BLaER1 treated with 17β-estradiol and CSF1 and Interleukin-3, amounts not matched to agents 10 nM and 100 nM (cell line): ENCODE measurements at regions not wholly inside any gene's neighbourhood (a gene's known extent, or its start where the extent isn't known, plus 50 kb on each side); places are given as distances from the start of the nearest gene placed in this dataset.
"Not testable (repeated sequence)": the region's sequence is repeated elsewhere in the genome, so short reads cannot be mapped to it uniquely, and the experiment has no call there.

ENCODE experiments used
- H3K27ac ChIP-seq, 11 experiments: shearing (Covaris generic); formaldehyde crosslinking; 2 replicates each; pipeline ENCODE4 v1.8.1; 2022
- H3K27me3 ChIP-seq, 11 experiments: shearing (Covaris generic); formaldehyde crosslinking; 2 replicates each; pipeline ENCODE4 v1.8.1; 2022
- H3K36me3 ChIP-seq, 11 experiments: shearing (Covaris generic); formaldehyde crosslinking; 2 replicates each; pipeline ENCODE4 v1.8.1; 2022
- H3K4me1 ChIP-seq, 10 experiments: shearing (Covaris generic); formaldehyde crosslinking; 2 replicates each; pipeline ENCODE4 v1.8.1; 2022
- H3K4me2 ChIP-seq, 11 experiments: shearing (Covaris generic); formaldehyde crosslinking; 2 replicates each; pipeline ENCODE4 v1.8.1; 2022
- H3K4me3 ChIP-seq, 10 experiments: shearing (Covaris generic); formaldehyde crosslinking; 2 replicates each; pipeline ENCODE4 v1.8.1; 2022
- H3K9ac ChIP-seq, 11 experiments: shearing (Covaris generic); formaldehyde crosslinking; 2 replicates each; pipeline ENCODE4 v1.8.1; 2022
- H3K9me3 ChIP-seq, 11 experiments: shearing (Covaris generic); formaldehyde crosslinking; replicated peaks in 1 of 11; 2 replicates each; pipeline ENCODE4 v1.8.1; 2022
- H4K20me1 ChIP-seq, 11 experiments: shearing (Covaris generic); formaldehyde crosslinking; 2 replicates each; pipeline ENCODE4 v1.8.1; 2022
- Cebpa-rat ChIP-seq, 11 experiments: shearing (Covaris generic); IDR thresholded peaks; 2 replicates each; pipeline ENCODE4 v1.8.1; 2022

DNA sequence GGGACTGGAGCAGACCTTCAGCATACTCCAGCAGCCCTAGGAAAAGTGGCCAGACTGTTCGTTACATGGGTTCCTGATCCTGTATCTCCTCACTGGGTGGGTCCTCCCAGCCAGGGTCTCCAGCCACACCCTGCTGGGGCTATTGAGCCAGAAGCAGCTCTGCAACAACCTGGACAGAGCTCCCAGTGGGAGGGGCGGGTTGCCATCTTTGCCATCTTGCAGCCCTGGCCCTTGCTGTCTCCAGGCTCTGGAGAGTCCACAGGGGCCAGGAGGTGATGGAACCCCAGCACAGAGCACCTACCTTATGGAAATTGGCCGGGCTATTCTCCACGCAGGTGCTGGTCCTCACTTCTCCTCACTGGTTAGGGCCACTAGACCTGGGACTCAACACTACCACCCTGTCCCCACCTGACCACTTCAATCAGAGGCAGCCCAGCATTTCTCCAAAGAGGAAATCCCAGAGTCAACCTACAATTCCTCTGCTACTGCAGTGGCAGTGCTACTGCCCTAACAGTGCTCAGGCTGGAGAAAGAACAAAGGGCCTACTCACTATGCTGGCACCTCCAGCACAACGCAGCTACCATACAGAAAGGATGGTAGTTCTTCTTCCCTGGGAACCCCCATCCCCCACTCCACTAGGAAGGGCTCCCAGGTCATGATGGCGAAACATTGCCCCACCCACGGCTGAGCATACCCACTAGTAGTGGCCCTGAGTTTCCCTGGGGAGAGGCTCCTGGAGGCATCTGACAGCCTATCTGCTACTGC, 290.2 kb upstream of the NCAM1 start:
- no peaks in the 10 kb centered on the region for H3K36me3 ChIP-seq
- peaks cover 0 to 23% (median 10%) of the 10 kb centered on the region in 11 experiments; a peak in 12 of 22 replicates for H3K9me3 ChIP-seq
- TF ChIP-seq Cebpa-rat (IDR thresholded peaks at IDR 0.05) = no peak
- no peak overlapping the region for H3K4me3 ChIP-seq
- H3K27ac ChIP-seq = no peak overlapping the region
- no peak overlapping the region for H3K9ac ChIP-seq
- H4K20me1 ChIP-seq = no peaks in the 10 kb centered on the region
- 0 out of 22 replicates have a peak overlapping the region, but pooled peaks of 1 of the 11 experiments have one; percentile 11 for H3K4me2 ChIP-seq
- no peaks in the 10 kb centered on the region for H3K27me3 ChIP-seq
- no peaks in the 10 kb centered on the region for H3K4me1 ChIP-seq

DNA sequence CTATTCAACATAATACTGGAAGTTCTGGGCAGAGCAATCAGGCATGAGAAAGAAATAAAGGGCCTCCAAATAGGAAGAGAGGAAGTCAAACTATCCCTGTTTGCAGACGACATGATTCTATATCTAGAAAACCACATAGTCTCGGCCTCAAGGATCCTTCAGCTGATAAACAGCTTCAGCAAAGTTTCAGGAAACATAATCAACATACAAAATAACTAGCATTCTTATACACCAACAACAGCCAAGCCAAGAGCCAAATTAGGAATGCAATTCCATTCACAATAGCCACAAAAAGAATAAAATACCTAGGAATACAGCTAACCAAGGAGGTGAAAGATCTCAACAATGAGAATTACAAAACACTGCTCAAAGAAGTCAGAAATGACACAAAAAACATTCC, 287.8 kb upstream of the NCAM1 start:
- H3K27ac ChIP-seq, H3K9ac ChIP-seq, H3K4me1 ChIP-seq, H3K4me2 ChIP-seq, H3K4me3 ChIP-seq, H4K20me1 ChIP-seq, H3K27me3 ChIP-seq, H3K36me3 ChIP-seq: not testable (repeated sequence)
- H3K9me3 ChIP-seq = peaks cover 0 to 15% (median 8%) of the 10 kb centered on the region in 11 experiments; a peak in 11 of 22 replicates

- H3K4me1 ChIP-seq = peaks cover 0 to 8% (median 0%) of the 10 kb centered on the region in 10 experiments; a peak in 4 of 20 replicates
- H3K4me3 ChIP-seq = no peak overlapping the region
- no peak overlapping the region for H3K27ac ChIP-seq
- H3K27me3 ChIP-seq = no peaks in the 10 kb centered on the region
- no peaks in the 10 kb centered on the region for H3K9me3 ChIP-seq
- H3K9ac ChIP-seq = no peak overlapping the region
- H3K36me3 ChIP-seq = no peaks in the 10 kb centered on the region
- no peak for TF ChIP-seq Cebpa-rat (IDR thresholded peaks at IDR 0.05)
- no peak overlapping the region for H3K4me2 ChIP-seq
- H4K20me1 ChIP-seq = no peaks in the 10 kb centered on the region
These were observed 276.1 kb upstream of the NCAM1 start for GRCh38 chr11:112685111-112685510.

- H3K9me3 ChIP-seq = no peaks in the 10 kb centered on the region
- no peak for TF ChIP-seq Cebpa-rat (IDR thresholded peaks at IDR 0.05)
- H3K27ac ChIP-seq = no peak overlapping the region
- no peak overlapping the region for H3K9ac ChIP-seq
- H3K36me3 ChIP-seq = no peaks in the 10 kb centered on the region
- no peak overlapping the region for H3K4me3 ChIP-seq
- H3K4me1 ChIP-seq = peaks cover 0 to 19% (median 0%) of the 10 kb centered on the region in 10 experiments; a peak in 7 of 20 replicates
- H3K4me2 ChIP-seq = no peak overlapping the region
- H3K27me3 ChIP-seq = no peaks in the 10 kb centered on the region
- H4K20me1 ChIP-seq = no peaks in the 10 kb centered on the region
These were observed 271.4 kb upstream of the NCAM1 start for GRCh38 chr11:112689851-112690250.

DNA sequence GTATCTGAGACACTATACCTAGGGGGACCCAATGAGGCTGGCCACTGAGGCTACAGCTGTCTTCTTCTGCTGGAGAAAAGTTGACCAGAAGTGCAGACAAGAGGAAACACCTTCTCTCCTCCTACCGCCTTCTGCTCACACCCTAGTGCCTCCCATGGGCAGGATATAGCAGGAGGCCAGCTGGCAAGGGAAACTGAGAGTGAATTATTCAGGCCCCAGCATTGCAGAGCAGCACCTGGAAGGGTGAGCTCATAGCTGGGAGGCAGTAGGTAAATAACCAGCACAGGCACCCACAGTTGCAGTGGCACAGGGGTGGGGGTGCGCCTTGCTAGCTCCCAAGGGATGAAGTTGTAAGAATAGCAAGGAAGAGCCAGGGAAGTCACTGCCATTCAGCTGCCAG, 267.4 kb upstream of the NCAM1 start:
- H3K4me3 ChIP-seq = no peak overlapping the region
- H3K27ac ChIP-seq = no peak overlapping the region; a peak in 1 of 22 replicates
- peak overlapping the region in 5 of 11 experiments; percentile 1 to 48 (median 16); a peak in 6 of 22 replicates for H3K4me2 ChIP-seq
- TF ChIP-seq Cebpa-rat (IDR thresholded peaks at IDR 0.05) = no peak
- H3K36me3 ChIP-seq = no peaks in the 10 kb centered on the region
- H3K9ac ChIP-seq = no peak overlapping the region
- no peaks in the 10 kb centered on the region for H3K27me3 ChIP-seq
- no peaks in the 10 kb centered on the region for H3K9me3 ChIP-seq
- H3K4me1 ChIP-seq = peaks cover 0 to 13% (median 0%) of the 10 kb centered on the region in 10 experiments; a peak in 7 of 20 replicates
- H4K20me1 ChIP-seq = no peaks in the 10 kb centered on the region

DNA sequence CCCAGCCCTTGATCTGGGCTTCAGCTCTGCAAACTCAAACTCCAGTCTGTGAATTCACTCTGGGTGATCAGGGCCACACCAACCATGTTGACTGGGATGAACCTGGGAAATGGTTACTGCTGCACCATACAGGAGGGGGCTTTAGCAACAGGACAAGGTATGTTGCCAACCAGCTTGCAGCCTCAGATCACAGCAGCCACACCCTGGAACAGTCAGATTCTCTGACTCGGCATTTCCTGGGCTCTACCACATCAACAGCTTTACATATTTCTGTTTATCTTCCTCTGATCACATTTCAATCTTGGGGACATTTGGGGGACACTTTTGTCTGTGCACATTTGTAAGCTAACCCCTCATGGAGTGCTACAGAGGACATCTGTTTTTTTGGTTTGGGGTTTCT, 267.0 kb upstream of the NCAM1 start:
- Histone ChIP-seq H3K4me2 (peak overlapping the region in 5 of 11 experiments; percentile 1 to 48 (median 16); a peak in 7 of 22 replicates), H3K4me3 (no peak overlapping the region), H3K27me3 (no peaks in the 10 kb centered on the region), H3K27ac (no peak overlapping the region; a peak in 1 of 22 replicates), H3K36me3 (no peaks in the 10 kb centered on the region), H3K9me3 (no peaks in the 10 kb centered on the region), H3K9ac (no peak overlapping the region), H4K20me1 (no peaks in the 10 kb centered on the region), H3K4me1 (peaks cover 0 to 13% (median 0%) of the 10 kb centered on the region in 10 experiments; a peak in 7 of 20 replicates)
- no peak for TF ChIP-seq Cebpa-rat (IDR thresholded peaks at IDR 0.05)

DNA sequence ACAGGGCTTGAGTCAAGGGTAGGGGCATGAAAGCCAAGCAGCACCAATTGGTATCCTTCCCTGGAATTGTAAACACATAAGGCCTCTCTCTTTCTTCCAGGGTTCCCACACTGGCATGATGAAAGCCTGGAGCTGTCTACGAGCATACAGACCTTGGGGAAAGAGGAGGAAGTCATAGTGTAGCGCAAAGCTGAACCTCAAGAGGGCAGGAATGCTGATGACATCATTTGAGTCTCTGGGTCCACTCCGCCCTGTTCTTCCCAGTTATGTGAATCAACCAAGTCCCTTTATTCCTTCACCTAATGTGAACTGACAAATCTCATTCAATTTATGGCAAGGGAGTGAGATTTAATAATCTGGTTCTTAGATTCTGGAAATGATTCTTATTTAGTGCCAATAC, 266.4 kb upstream of the NCAM1 start:
- no peak overlapping the region for H3K27ac ChIP-seq
- H3K4me3 ChIP-seq = no peak overlapping the region
- H3K9ac ChIP-seq = no peak overlapping the region
- no peak for TF ChIP-seq Cebpa-rat (IDR thresholded peaks at IDR 0.05)
- H3K27me3 ChIP-seq = no peaks in the 10 kb centered on the region
- H3K4me1 ChIP-seq = peaks cover 0 to 13% (median 0%) of the 10 kb centered on the region in 10 experiments; a peak in 7 of 20 replicates
- no peaks in the 10 kb centered on the region for H3K9me3 ChIP-seq
- no peaks in the 10 kb centered on the region for H3K36me3 ChIP-seq
- peak overlapping the region in 3 of 11 experiments; percentile 16 to 48 (median 41); a peak in 5 of 22 replicates for H3K4me2 ChIP-seq
- no peaks in the 10 kb centered on the region for H4K20me1 ChIP-seq

GRCh38 chr11:112697391-112698178, 263.6 kb upstream of the NCAM1 start:
- peaks cover 0 to 3% (median under 1%) of the 10 kb centered on the region in 11 experiments; a peak in 6 of 22 replicates for H3K9me3 ChIP-seq
- no peak overlapping the region for H3K27ac ChIP-seq

DNA sequence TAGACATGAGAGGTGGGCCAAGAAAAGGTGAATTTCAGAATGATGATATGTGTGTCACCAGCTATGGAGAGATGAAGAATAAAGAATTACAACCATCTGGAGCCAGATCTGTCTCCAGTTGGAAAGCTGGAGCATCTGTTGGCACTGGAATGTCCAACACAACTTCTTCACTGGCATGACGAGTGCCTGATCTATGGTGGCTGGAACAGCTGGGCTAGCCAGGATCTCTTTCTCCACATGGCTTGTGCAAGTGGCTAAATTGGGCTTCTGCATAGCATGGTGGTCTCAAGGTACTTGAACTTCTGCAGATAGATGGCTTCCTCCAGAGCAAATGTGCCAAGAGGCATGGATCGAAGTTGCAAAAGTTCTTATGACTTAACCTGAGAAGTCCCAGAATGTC, 256.1 kb upstream of the NCAM1 start:
- no peak overlapping the region for H3K27ac ChIP-seq
- H3K4me2 ChIP-seq = no peak overlapping the region
- TF ChIP-seq Cebpa-rat (IDR thresholded peaks at IDR 0.05) = no peak
- H3K4me3 ChIP-seq = no peak overlapping the region
- no peaks in the 10 kb centered on the region for H3K36me3 ChIP-seq
- H4K20me1 ChIP-seq = no peaks in the 10 kb centered on the region
- no peaks in the 10 kb centered on the region for H3K27me3 ChIP-seq
- H3K9ac ChIP-seq = no peak overlapping the region
- peaks cover 0 to 5% (median 0%) of the 10 kb centered on the region in 10 experiments; a peak in 2 of 20 replicates for H3K4me1 ChIP-seq
- peaks cover 20 to 34% (median 23%) of the 10 kb centered on the region in 11 experiments for H3K9me3 ChIP-seq

More at GRCh38 chr11:112697391-112698178, 263.6 kb upstream of the NCAM1 start:
- Histone ChIP-seq H3K36me3 (no peaks in the 10 kb centered on the region), H3K4me1 (peaks cover 0 to 13% (median 0%) of the 10 kb centered on the region in 10 experiments; a peak in 7 of 20 replicates), H3K4me2 (no peak overlapping the region), H4K20me1 (no peaks in the 10 kb centered on the region), H3K27me3 (no peaks in the 10 kb centered on the region), H3K4me3 (no peak overlapping the region), H3K9ac (no peak overlapping the region)
- no peak for TF ChIP-seq Cebpa-rat (IDR thresholded peaks at IDR 0.05)
